Caco-2 (cell line): ENCODE measurements at regions not wholly inside any gene's neighbourhood (a gene's known extent, or its start where the extent isn't known, plus 50 kb on each side); places are given as distances from the start of the nearest gene placed in this dataset.
A peak's percentile ranks its signal among the peaks of the same experiment; 100 is the strongest.

ENCODE experiments used
- BruUV-seq: library from RNA; stranded (reverse); fragments of 400-500 nt; replicated peaks from 2 replicates; lab custom pipeline; 2021; lab: Mats Ljungman, UMichigan
- CTCF ChIA-PET: fragments of 300-600 bp; sonication (Branson Sonifier 250); formaldehyde crosslinking; loops from one replicate; lab custom pipeline; 2022; ENCODE audit warnings: antibody characterized with exemption; lab: Charles Lee
- POLR2A ChIA-PET: fragments of 300-600 bp; sonication (Branson Sonifier 250); formaldehyde crosslinking; loops from one replicate; lab custom pipeline; 2022; ENCODE audit warnings: antibody characterized with exemption; lab: Charles Lee
- DNase-seq, 2 experiments: peaks; one replicate each; pipeline versions ENCODE4 v3.0.0 to v3.0.0-alpha.2; 2020 to 2022
- H3K27me3 ChIP-seq: replicated peaks from 2 replicates; pipeline ENCODE4 v1.6.0; 2011; ENCODE audit warnings: low read length; ENCODE audit not compliant: control insufficient read depth, insufficient read depth
- H3K36me3 ChIP-seq: 2 replicates; pipeline ENCODE4 v1.5.1; 2011; ENCODE audit warnings: low read length; ENCODE audit not compliant: control insufficient read depth, insufficient read depth
- H3K4me1 ChIP-seq: fragments of 250-450 bp; sonication (Bioruptor Pico); 2 replicates; pipeline ENCODE4 v1.5.1; 2020; ENCODE audit warnings: mild to moderate bottlenecking
- H3K4me3 ChIP-seq: 2 replicates; pipeline ENCODE4 v1.5.1; 2011; ENCODE audit warnings: low read depth, mild to moderate bottlenecking, control low read depth, low read length
- H3K9me3 ChIP-seq: fragments of 250-450 bp; sonication (Bioruptor Pico); 2 replicates; pipeline ENCODE4 v1.5.1; 2020; ENCODE audit warnings: mild to moderate bottlenecking, moderate library complexity
- H3K27ac Mint-ChIP-seq: one replicate; pipeline ENCODE4 v1.8.0; 2022; ENCODE audit warnings: mixed read lengths; ENCODE audit not compliant: unreplicated experiment
- H3K27me3 Mint-ChIP-seq: one replicate; pipeline ENCODE4 v1.8.0; 2022; ENCODE audit warnings: mixed read lengths; ENCODE audit not compliant: insufficient read depth, unreplicated experiment
- H3K36me3 Mint-ChIP-seq: one replicate; pipeline ENCODE4 v1.8.0; 2022; ENCODE audit warnings: mild to moderate bottlenecking, mixed read lengths; ENCODE audit not compliant: insufficient read depth, unreplicated experiment
- H3K4me1 Mint-ChIP-seq: one replicate; pipeline ENCODE4 v1.8.0; 2022; ENCODE audit warnings: low read depth, mixed read lengths; ENCODE audit not compliant: unreplicated experiment
- H3K4me3 Mint-ChIP-seq: one replicate; pipeline ENCODE4 v1.8.0; 2022; ENCODE audit warnings: mild to moderate bottlenecking, moderate library complexity, mixed read lengths; ENCODE audit not compliant: unreplicated experiment
- H3K9me3 Mint-ChIP-seq: one replicate; pipeline ENCODE4 v1.8.0; 2022; ENCODE audit warnings: mixed read lengths; ENCODE audit not compliant: unreplicated experiment
- CTCF ChIP-seq, 2 experiments: fragments of 200-600 bp in 1 of 2; IDR thresholded peaks; 1 replicate in 1 of 2; 2 replicates in 1 of 2; pipeline versions ENCODE4 v1.5.1 to v1.8.0; 2011 to 2022; ENCODE audit warnings: antibody characterized with exemption in 1 of 2, control low read depth in 1 of 2, inconsistent platforms in 1 of 2, low read depth in 1 of 2, low read length in 1 of 2, mild to moderate bottlenecking in 1 of 2, moderate library complexity in 1 of 2; ENCODE audit not compliant: insufficient read depth in 1 of 2, severe bottlenecking in 1 of 2, unreplicated experiment in 1 of 2
- intact Hi-C: fragments of 100-400 bp; cut with micrococcal nuclease; formaldehyde crosslinking; loops from one replicate; pipeline ENCODE4 v1.10.0; 2022; ENCODE audit not compliant: unreplicated experiment

GRCh38 chr22:35475545-35475944, 65.1 kb upstream of the RASD2 start:
- Histone ChIP-seq H3K9me3 (no peaks in the 10 kb centered on the region; the same call in 1 of the 2 replicates), H3K4me1 (no peaks in the 10 kb centered on the region), H3K36me3 (no peaks in the 10 kb centered on the region), H3K4me3 (no peak overlapping the region), H3K27me3 (no peaks in the 10 kb centered on the region)
- Mint-ChIP-seq H3K4me3 (no peak overlapping the region), H3K36me3 (no peaks in the 10 kb centered on the region), H3K27me3 (no peaks in the 10 kb centered on the region), H3K4me1 (no peaks in the 10 kb centered on the region), H3K9me3 (no peaks in the 10 kb centered on the region), H3K27ac (no peak overlapping the region)
- no peak for TF ChIP-seq CTCF (IDR thresholded peaks at IDR 0.05; ENCODE audit: insufficient read depth in 1 of 2, low read depth in 1 of 2, low read length in 1 of 2, severe bottlenecking in 1 of 2, unreplicated experiment in 1 of 2)
- BruUV-seq: no TSS peak
- ChIA-PET CTCF (no interaction called here), POLR2A (no interaction called here)
- intact Hi-C loops: no loop called here
- DNase-seq: no peak

- no peaks in the 10 kb centered on the region for H3K4me1 ChIP-seq
- no peaks in the 10 kb centered on the region for H3K36me3 ChIP-seq
- Mint-ChIP-seq H3K4me1 (no peaks in the 10 kb centered on the region), H3K9me3 (no peaks in the 10 kb centered on the region), H3K27ac (no peak overlapping the region), H3K36me3 (no peaks in the 10 kb centered on the region), H3K27me3 (no peaks in the 10 kb centered on the region), H3K4me3 (no peak overlapping the region)
- ChIA-PET CTCF (no interaction called here), POLR2A (no interaction called here)
- TF ChIP-seq CTCF (IDR thresholded peaks at IDR 0.05; ENCODE audit: insufficient read depth in 1 of 2, low read depth in 1 of 2, low read length in 1 of 2, severe bottlenecking in 1 of 2, unreplicated experiment in 1 of 2): no peak
- intact Hi-C loops: no loop called here
- H3K27me3 ChIP-seq: no peaks in the 10 kb centered on the region
- no TSS peak for BruUV-seq
- DNase-seq: no peak
- H3K9me3 ChIP-seq: no peaks in the 10 kb centered on the region
- H3K4me3 ChIP-seq: no peak overlapping the region
These were observed 64.3 kb upstream of the RASD2 start for GRCh38 chr22:35476341-35476740.

GRCh38 chr22:35477911-35478582, 62.6 kb upstream of the RASD2 start:
- ChIA-PET CTCF (no interaction called here), POLR2A (no interaction called here)
- Mint-ChIP-seq H3K4me1 (no peaks in the 10 kb centered on the region), H3K36me3 (no peaks in the 10 kb centered on the region), H3K27ac (peak overlapping the region; percentile 50), H3K4me3 (no peak overlapping the region), H3K9me3 (no peaks in the 10 kb centered on the region), H3K27me3 (no peaks in the 10 kb centered on the region)
- Histone ChIP-seq H3K27me3 (no peaks in the 10 kb centered on the region), H3K36me3 (no peaks in the 10 kb centered on the region), H3K4me1 (no peaks in the 10 kb centered on the region), H3K4me3 (no peak overlapping the region), H3K9me3 (no peaks in the 10 kb centered on the region)
- BruUV-seq: no TSS peak
- no peak for TF ChIP-seq CTCF (IDR thresholded peaks at IDR 0.05; ENCODE audit: insufficient read depth in 1 of 2, low read depth in 1 of 2, low read length in 1 of 2, severe bottlenecking in 1 of 2, unreplicated experiment in 1 of 2)
- DNase-seq: no peak
- intact Hi-C loops: no loop called here
